Hepatocyte (in vitro differentiated cells): ENCODE measurements at regions not wholly inside any gene's neighbourhood (a gene's known extent, or its start where the extent isn't known, plus 50 kb on each side); places are given as distances from the start of the nearest gene placed in this dataset.
"Not testable (repeated sequence)": the region's sequence is repeated elsewhere in the genome, so short reads cannot be mapped to it uniquely, and the experiment has no call there.

ENCODE experiments used
- DNase-seq: peaks from one replicate; pipeline ENCODE4 v3.0.0-alpha.2; 2016; ENCODE audit warnings: low spot score
- H2AFZ ChIP-seq: fragments of 200-600 bp; sonication (generic); 2 replicates; pipeline ENCODE4 v1.6.0; 2016; ENCODE audit warnings: antibody characterized with exemption, mild to moderate bottlenecking
- H3K27ac ChIP-seq: fragments of 200-600 bp; sonication (generic); 2 replicates; pipeline ENCODE4 v1.5.1; 2016; ENCODE audit warnings: mild to moderate bottlenecking
- H3K27me3 ChIP-seq: fragments of 200-600 bp; sonication (generic); 2 replicates; pipeline ENCODE4 v1.6.1; 2016
- H3K36me3 ChIP-seq: fragments of 200-600 bp; sonication (generic); replicated peaks from 2 replicates; pipeline ENCODE4 v1.5.1; 2016; ENCODE audit warnings: low read depth; ENCODE audit not compliant: insufficient read depth
- H3K4me1 ChIP-seq: fragments of 200-600 bp; sonication (generic); 2 replicates; pipeline ENCODE4 v1.5.1; 2016; ENCODE audit warnings: mild to moderate bottlenecking, moderate library complexity; ENCODE audit not compliant: insufficient read depth
- H3K4me2 ChIP-seq: fragments of 200-600 bp; sonication (generic); 2 replicates; pipeline ENCODE4 v1.6.0; 2016
- H3K4me3 ChIP-seq: fragments of 200-600 bp; sonication (generic); 2 replicates; pipeline ENCODE4 v1.5.1; 2016; ENCODE audit warnings: mild to moderate bottlenecking
- H3K79me2 ChIP-seq: fragments of 200-600 bp; sonication (generic); 2 replicates; pipeline ENCODE4 v1.6.0; 2017; ENCODE audit warnings: mild to moderate bottlenecking
- H3K9me2 ChIP-seq: fragments of 200-600 bp; sonication (generic); replicated peaks from 2 replicates; pipeline ENCODE4 v1.6.0; 2017; ENCODE audit warnings: mild to moderate bottlenecking; ENCODE audit not compliant: insufficient read depth
- H3K9me3 ChIP-seq: fragments of 200-600 bp; sonication (generic); 2 replicates; pipeline ENCODE4 v1.5.1; 2016; ENCODE audit warnings: low read depth, mild to moderate bottlenecking
- H4K20me1 ChIP-seq: fragments of 200-600 bp; sonication (generic); 2 replicates; pipeline ENCODE4 v1.6.0; 2016; ENCODE audit warnings: mild to moderate bottlenecking; ENCODE audit not compliant: insufficient read depth, poor library complexity, severe bottlenecking
- CTCF ChIP-seq: fragments of 200-600 bp; sonication (generic); IDR thresholded peaks from 2 replicates; pipeline ENCODE4 v1.5.1; 2016; ENCODE audit warnings: antibody characterized with exemption, mild to moderate bottlenecking; ENCODE audit not compliant: poor library complexity
- EZH2 ChIP-seq: fragments of 200-600 bp; sonication (generic); IDR thresholded peaks from 2 replicates; pipeline ENCODE4 v1.6.1; 2016; ENCODE audit warnings: antibody characterized with exemption, mild to moderate bottlenecking, borderline replicate concordance
- EZH2phosphoT487 ChIP-seq: fragments of 200-600 bp; sonication (generic); IDR thresholded peaks from one replicate; pipeline ENCODE4 v1.6.1; 2018; ENCODE audit warnings: antibody characterized with exemption, mild to moderate bottlenecking, low read depth, moderate library complexity; ENCODE audit not compliant: unreplicated experiment, severe bottlenecking
- WGBS: methylation state at CpG from one replicate; pipeline ENCODE4 v1.1.6; 2016; ENCODE audit warnings: low lambda C conversion rate; ENCODE audit errors: missing lambda C conversion rate; 5-methylcytosine and 5-hydroxymethylcytosine counted together

GRCh38 chr4:11069083-11069482 lies 359.6 kb downstream of the HS3ST1 start:
- DNase-seq, result no peak
- Histone ChIP-seq H3K36me3 (no peaks in the 10 kb centered on the region), H3K4me3 (no peak overlapping the region), H3K27ac (no peak overlapping the region), H3K79me2 (peaks cover 4% of the 10 kb centered on the region), H2AFZ (no peak overlapping the region), H3K9me2 (no peaks in the 10 kb centered on the region), H3K9me3 (no peaks in the 10 kb centered on the region), H3K4me2 (peak overlapping the region; percentile 29), H4K20me1 (no peaks in the 10 kb centered on the region), H3K27me3 (no peaks in the 10 kb centered on the region), H3K4me1 (peaks cover 3% of the 10 kb centered on the region)
- 64% methylated on average over 3 of the region's 3 CpGs for WGBS
- TF ChIP-seq CTCF (no peak), EZH2 (no peak), EZH2phosphoT487 (no peak)

- H2AFZ ChIP-seq, result peak overlapping the region; percentile 79
- H3K4me2 ChIP-seq, result peak overlapping the region; percentile 75
- H3K4me3 ChIP-seq, result peak overlapping the region; percentile 14
Measured at GRCh38 chr4:11066584-11066983, 362.1 kb downstream of the HS3ST1 start.

GRCh38 chr4:11060637-11061036 lies 368.1 kb downstream of the HS3ST1 start:
- H3K27ac ChIP-seq, H3K4me1 ChIP-seq: not testable (repeated sequence)
- 100% methylated on average over 1 of the region's 3 CpGs for WGBS

More at GRCh38 chr4:11066584-11066983, 362.1 kb downstream of the HS3ST1 start:
- not testable (repeated sequence) for H3K4me1 ChIP-seq, H3K9me2 ChIP-seq, H3K27me3 ChIP-seq, H3K79me2 ChIP-seq, H3K9me3 ChIP-seq, H4K20me1 ChIP-seq, H3K36me3 ChIP-seq, DNase-seq
- 35% methylated on average over 22 of the region's 22 CpGs for WGBS
- peak overlapping the region; percentile 40 for H3K27ac ChIP-seq

DNA sequence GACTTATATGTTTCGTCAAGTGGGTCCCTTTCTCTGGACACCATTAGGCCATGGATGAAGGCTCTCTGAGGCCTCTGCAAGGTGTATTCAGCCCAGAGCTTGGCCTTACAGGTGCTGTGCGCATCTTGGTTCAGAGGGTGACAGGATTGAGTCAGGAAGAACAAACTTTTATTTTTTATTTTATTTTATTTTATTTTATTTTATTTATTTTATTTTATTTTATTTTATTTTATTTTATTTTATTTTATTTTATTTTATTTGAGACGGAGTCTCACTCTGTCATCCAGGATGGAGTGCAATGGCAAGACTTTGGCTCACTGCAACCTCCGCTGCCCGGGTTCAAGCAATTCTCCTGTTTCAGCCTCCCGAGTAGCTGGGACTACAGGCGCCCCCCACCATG lies 370.4 kb upstream of the CLNK start:
- not testable (repeated sequence) for H3K27me3 ChIP-seq, H3K9me2 ChIP-seq, H4K20me1 ChIP-seq, H3K36me3 ChIP-seq, H3K27ac ChIP-seq, H3K4me1 ChIP-seq, H3K4me2 ChIP-seq, DNase-seq, H3K79me2 ChIP-seq, H2AFZ ChIP-seq, H3K4me3 ChIP-seq, H3K9me3 ChIP-seq
- 97% methylated on average over 7 of the region's 7 CpGs for WGBS

More at GRCh38 chr4:11060637-11061036, 368.1 kb downstream of the HS3ST1 start:
- not testable (repeated sequence) for H3K4me2 ChIP-seq, H3K9me3 ChIP-seq, H3K79me2 ChIP-seq, H3K36me3 ChIP-seq, H2AFZ ChIP-seq, DNase-seq, H3K4me3 ChIP-seq, H3K9me2 ChIP-seq, H3K27me3 ChIP-seq, H4K20me1 ChIP-seq

GRCh38 chr4:11053601-11054220 lies 369.1 kb upstream of the CLNK start:
- Histone ChIP-seq H3K4me2 (no peak overlapping the region), H3K9me2 (no peaks in the 10 kb centered on the region), H3K36me3 (no peaks in the 10 kb centered on the region), H2AFZ (no peak overlapping the region), H3K9me3 (no peaks in the 10 kb centered on the region), H3K79me2 (no peaks in the 10 kb centered on the region), H3K4me3 (no peak overlapping the region), H3K27ac (no peak overlapping the region), H4K20me1 (no peaks in the 10 kb centered on the region), H3K27me3 (no peaks in the 10 kb centered on the region), H3K4me1 (no peaks in the 10 kb centered on the region)
- WGBS, result 94% methylated on average over 5 of the region's 5 CpGs
- TF ChIP-seq EZH2phosphoT487 (no peak), EZH2 (no peak), CTCF (no peak)
- DNase-seq, result no peak
